IMR-90 (cell line): ENCODE measurements at regions not wholly inside any gene's neighbourhood (a gene's known extent, or its start where the extent isn't known, plus 50 kb on each side); places are given as distances from the start of the nearest gene placed in this dataset.

Source experiments
- RAD21 ChIP-seq: IDR thresholded peaks from 2 replicates; pipeline ENCODE4 v1.6.1; 2012; ENCODE audit warnings: low read length, improper control_type of control experiment
- RFX5 ChIP-seq: IDR thresholded peaks from 2 replicates; pipeline ENCODE4 v1.8.0; 2012; ENCODE audit warnings: low read depth, mild to moderate bottlenecking, low read length, moderate library complexity
- TF ChIP-seq, protein P1 (sequence below): conservative IDR thresholded peaks from 2 replicates; pipeline ENCODE4 v1.5.1; 2012; ENCODE audit warnings: mild to moderate bottlenecking, low read depth, low read length, improper control_type of control experiment
- TF ChIP-seq, protein P2 (sequence below): fragments of 150-350 bp; IDR thresholded peaks from 2 replicates; pipeline ENCODE4 v1.6.1; 2017; ENCODE audit warnings: mild to moderate bottlenecking, antibody characterized with exemption, low read length, low read depth

DNA sequence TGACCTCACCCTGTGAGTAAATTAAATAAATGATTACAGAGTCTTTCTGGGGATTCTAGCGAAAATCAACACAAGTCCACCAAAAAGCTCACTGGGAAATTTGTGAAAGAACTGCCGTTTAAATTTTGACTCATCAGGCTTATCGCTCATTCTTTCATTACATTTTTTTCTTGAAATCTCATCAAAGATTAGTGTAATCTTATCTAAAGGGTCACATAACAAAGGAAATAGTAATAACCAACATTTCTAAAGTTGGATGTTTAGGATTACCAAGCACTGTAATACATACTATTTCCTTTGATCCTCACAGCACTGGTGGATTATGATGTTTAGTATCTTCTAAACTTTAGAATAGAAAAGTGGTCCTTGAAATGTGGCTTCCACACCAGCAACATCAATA, 111.1 kb upstream of the CBLB start:
- TF ChIP-seq RAD21 (no peak), RFX5 (no peak)
- TF ChIP-seq, protein P1, sequence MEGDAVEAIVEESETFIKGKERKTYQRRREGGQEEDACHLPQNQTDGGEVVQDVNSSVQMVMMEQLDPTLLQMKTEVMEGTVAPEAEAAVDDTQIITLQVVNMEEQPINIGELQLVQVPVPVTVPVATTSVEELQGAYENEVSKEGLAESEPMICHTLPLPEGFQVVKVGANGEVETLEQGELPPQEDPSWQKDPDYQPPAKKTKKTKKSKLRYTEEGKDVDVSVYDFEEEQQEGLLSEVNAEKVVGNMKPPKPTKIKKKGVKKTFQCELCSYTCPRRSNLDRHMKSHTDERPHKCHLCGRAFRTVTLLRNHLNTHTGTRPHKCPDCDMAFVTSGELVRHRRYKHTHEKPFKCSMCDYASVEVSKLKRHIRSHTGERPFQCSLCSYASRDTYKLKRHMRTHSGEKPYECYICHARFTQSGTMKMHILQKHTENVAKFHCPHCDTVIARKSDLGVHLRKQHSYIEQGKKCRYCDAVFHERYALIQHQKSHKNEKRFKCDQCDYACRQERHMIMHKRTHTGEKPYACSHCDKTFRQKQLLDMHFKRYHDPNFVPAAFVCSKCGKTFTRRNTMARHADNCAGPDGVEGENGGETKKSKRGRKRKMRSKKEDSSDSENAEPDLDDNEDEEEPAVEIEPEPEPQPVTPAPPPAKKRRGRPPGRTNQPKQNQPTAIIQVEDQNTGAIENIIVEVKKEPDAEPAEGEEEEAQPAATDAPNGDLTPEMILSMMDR, result no peak
- TF ChIP-seq, protein P2, sequence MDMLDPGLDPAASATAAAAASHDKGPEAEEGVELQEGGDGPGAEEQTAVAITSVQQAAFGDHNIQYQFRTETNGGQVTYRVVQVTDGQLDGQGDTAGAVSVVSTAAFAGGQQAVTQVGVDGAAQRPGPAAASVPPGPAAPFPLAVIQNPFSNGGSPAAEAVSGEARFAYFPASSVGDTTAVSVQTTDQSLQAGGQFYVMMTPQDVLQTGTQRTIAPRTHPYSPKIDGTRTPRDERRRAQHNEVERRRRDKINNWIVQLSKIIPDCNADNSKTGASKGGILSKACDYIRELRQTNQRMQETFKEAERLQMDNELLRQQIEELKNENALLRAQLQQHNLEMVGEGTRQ, result no peak
